HG02588 (cell line): ENCODE measurements at regions not wholly inside any gene's neighbourhood (a gene's known extent, or its start where the extent isn't known, plus 50 kb on each side); places are given as distances from the start of the nearest gene placed in this dataset.

Experiments used
- ATAC-seq: cut with Tn5 transposase; IDR thresholded peaks from one replicate; pipeline ENCODE4 v1.9.1; 2021; ENCODE audit warnings: mild to moderate bottlenecking, moderate library complexity; ENCODE audit not compliant: unreplicated experiment

DNA sequence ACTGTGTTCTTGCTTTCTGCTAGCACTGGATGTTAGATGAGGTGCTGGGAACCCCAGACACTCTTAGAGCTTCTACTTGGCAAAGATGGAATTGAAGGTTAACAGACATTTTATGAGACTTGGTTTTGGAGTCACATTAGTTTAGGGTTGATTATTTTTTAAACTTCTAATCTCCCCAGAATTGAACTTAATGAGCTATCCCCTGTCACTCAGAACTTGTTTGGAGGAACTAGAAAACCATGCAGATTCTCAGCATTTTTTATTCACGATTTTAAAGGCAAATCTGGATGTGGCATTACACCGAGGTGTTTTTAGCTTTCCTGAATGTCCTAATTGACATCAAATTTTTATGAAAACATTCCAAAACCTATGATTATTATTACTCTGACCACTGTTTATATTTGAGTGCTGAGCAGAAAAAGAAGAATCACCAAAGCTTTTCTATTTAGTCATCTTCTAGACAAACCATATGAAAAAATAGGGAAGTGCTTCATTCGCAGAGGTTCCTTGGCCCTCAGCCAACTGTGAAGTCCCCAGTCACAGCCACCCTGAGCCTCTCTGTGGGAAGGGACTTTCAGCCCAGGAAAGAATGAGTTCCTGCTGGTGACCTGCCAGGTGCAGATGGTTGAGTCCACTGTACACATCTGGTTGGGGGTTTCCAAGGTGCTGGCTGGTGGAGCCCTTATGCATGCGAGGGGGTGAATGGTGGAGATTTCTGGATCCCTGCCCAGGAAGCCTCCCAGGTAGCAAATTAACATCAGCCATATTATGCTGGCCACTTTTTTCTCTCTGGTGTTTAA, 196.0 kb upstream of the TOPAZ1 start:
- ATAC-seq = peak; percentile 92

DNA sequence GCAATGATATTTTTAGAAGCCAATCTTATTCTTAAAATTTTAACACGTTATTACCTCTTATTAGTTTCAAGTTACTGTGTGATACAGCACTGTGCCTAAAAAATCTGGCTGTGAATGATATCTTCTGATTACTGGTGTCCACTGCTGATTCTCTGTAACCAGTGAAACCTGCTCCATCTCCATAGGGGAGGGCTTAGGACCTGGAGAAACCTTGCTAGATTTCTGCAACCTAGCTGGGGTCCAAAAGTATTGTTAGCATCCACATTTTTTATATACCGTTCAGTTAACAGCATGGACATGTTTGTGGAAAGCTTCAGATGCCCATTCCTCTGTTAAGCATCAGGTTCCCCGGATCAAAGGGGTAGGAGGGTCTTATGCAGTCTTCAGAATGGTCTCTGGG, 193.9 kb upstream of the TOPAZ1 start:
- no peak for ATAC-seq

DNA sequence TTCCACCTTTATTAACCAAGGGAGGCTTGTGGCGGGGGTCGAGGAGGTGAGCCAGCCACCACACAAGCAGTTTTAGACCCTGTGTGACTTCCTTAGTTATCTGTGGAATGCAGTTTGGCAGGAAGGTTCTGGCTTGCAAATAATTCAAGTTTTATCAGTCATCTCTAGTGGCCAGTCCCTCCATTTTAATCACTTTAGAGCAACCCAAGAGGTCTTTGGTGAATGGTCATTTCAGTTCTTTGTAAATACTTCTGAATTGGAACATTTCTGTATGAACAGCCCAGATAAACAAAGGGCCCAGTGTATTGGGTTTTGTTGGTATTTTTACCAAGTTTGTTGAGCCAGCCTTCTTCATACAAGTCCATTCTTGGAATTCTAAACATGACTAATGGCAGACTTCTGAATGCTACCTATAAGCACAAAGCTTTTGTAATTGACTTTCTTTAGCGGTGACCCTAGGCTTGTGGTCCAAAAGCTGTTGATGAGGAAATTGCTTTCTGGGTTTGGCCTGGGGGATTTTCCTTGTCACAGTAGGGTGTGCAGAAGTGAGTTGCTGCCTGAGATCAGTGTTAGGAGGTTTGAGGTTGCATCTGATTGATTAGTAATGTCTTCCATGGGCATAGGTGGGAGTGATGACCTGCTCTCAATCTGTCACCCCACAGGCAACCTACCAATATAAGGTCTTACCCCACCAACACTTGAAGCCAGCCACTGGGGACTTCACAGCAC, 193.3 kb upstream of the TOPAZ1 start:
- ATAC-seq = no peak

DNA sequence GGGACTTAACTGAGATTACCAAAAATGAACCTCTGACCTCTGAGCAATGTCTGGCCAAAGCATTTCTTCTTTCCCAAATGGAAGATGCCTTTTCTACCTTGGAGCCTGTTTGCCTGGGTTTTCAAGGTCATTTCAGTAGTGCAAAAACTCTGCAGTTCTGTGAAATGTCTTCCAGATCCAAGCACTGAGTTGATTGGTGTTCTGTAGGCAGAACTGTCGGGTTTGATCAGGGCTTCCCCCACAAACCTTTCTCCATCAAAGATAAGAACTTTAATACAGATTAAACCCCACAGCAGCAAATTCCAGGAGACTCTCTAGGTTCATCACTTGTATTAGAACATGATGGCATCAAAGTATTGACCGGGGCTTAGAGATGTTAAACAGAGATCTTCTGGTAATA, 192.7 kb upstream of the TOPAZ1 start:
- no peak for ATAC-seq

DNA sequence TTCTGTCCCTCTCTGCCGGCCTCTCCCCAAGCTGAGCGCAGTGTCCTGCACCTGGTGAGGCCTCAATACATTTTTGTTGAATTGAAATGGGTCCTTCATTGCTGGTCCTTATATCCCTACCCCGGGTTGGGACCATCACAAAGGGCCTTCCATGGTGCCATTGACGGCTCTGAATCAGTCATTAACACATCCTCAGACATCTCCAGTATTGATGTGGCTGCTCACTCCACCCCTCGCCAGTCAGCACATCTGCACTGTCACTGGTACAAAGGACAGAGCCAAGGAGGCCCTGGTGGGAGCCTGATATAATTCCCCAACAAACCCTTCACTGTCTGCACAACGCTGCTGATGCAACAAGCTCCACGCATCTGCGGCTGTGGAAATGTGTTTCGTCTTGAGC, 191.6 kb upstream of the TOPAZ1 start:
- no peak for ATAC-seq

DNA sequence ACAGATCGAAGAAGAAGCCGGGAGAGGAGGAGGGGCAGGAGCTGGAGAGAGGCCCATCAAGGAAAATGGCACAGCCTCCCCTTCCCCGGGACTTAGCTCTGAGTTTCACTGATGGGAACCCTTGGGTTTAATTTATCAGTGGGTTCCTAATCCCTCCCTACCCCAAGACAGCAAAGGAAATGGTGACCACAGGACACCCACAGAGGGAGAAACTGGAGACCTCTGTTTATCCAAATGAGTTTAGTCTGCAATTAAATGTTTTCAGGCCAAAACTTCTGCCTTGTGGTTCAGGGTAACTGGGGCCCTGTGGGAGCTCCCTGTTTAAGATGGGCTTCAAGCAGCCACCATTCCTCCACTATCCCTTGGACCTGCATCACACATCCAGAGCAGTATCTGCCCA, 190.8 kb upstream of the TOPAZ1 start:
- ATAC-seq = no peak

DNA sequence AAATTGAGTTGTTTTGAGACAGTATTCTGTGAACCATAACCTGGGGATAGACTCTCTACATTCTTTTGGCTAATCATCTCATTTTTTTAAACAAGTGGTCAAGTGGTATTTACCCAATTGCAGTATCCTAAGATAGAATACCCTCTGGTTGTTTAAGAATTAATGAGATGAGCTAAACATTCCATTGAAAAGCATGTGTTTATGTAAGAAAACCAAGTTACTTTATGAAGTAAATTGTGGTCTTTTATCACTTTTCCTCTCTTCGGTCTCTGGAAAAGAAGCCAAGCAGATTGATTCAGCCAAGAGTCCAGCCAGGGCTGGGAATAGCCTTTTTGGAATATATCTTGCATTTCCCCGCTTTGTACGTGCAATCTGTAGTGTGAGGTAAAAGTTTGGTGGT, 185.7 kb upstream of the TOPAZ1 start:
- no peak for ATAC-seq

DNA sequence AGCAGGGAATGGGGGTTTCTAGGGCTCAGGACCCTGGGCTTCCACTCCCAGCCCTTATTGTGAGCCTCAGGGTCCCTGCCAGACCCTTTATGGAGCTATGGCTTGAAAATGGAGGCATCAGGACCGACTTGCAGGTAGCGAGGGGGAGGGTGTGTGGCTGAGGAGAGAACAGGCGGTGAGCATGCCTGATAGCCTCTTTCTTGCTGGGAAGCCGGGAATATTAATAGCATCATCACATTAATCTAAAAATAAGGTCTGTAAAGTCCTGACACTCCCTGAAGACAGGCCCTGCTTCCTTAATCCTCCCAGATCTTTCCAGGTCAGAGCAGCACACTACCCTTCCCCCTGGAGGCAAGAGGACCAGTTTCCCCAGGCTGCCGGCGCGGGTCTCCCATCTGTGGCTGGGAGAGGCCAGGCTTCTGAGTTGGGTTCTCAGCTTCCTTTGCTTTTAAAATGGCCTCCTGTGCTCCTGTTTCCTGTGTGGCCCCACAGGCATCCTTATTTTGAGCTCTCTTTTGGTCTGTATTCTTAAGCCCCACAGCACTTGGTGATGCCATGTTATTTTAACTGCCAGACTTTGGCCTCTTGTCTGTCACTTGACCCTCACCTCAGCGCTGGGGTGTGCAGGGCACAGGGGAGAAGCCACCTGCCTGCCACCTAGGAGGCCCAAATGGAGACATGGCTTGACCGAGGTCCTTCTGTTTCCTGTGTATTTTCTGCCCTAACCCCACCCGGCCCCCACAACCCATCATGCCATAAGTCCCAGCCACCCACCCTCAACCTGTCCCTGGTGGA, 185.0 kb upstream of the TOPAZ1 start:
- no peak for ATAC-seq

DNA sequence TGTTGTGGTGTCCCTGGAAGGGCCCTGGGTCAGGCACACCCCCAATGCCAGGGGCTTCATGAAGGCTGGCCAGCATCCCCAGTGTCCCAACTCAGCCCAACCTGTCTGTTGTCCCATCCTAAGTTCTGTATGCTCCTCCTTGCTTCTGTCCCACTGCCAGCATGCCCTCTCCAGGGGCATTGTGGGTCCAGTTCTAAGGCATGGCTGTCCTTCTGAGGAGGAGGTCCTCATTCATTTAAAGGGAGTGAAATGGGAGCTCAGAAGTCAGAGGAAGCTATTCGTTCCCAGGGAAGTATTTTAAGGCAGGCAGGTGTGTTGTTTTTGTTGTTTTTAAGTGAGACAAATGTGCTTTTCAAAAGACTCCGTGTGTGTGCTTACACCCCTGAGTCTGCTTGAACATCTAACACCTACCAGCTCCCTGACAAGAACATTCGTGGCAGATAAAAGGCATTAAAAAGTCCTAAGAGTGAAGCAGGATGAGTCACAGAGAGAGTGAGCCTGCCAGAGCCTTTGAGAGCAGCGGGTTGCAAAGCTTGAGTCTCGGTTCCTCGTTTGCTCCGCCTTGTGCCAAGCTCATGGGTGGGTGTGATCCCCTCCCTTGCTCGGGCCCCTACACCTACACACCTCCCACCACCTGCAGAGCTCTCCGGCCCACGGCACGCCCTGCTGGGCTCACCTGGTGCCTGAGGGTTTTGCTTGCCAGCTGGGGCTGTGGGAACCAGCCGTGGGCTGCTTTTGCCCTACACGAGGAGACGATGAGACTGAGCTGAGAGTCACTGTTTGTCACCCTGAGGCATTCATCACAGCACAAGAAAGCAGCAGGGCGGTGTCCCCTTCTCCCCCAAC, 183.4 kb upstream of the TOPAZ1 start:
- ATAC-seq = peak; percentile 92

DNA sequence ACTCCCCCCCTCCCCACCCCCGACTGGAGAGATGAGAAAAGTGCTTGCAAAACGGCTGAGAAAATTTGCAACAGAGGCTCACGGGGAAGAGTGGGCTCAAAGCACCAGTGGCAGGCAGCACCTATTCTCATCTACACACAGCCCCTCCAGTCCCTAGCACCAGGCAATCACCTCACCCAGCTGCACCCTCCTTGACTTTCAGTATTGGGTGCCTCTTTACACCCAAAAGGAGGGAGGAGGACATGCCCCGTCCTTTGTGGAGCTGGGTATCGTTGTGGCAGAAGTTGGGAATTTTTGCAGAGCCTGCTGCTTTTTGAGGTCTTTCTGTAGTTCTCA, 182.8 kb upstream of the TOPAZ1 start:
- peak; percentile 17 for ATAC-seq

DNA sequence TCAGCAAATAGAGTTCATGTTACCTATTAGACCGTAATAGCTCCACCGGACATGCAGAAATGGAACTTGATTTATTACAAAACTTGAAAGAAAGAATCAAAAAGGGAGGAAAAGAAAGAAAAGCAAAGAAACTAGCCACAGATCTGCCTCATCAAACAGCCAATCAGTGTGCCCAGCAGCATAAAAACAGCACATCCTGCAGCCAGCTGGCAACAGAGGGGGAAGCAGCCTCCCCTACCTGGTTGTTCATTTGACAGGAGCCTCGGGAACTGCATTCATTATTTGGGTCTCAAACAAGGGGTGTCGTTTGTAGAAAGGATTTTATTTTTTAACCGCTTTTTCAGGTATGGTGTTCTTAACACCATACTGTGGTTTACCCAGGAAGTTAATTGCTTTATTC, 181.5 kb upstream of the TOPAZ1 start:
- ATAC-seq = no peak

DNA sequence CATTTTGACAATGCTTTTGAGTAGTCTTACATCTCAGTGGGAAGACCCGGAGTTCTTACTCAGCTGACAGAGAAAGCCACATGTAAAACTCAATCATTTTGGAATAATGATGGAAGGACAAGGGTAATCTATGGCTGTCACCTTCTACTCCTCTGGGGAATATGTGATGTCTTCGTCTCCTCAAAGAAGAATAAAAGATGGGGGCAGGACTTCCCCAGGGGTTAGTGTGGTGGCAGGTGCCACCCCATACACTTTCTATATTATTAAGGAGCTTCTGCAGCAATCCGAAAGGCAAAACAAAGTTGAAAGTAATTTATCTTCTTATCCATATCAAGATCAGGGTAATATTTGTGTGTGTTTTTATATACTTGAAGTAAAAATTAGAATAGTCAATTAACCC, 180.4 kb upstream of the TOPAZ1 start:
- ATAC-seq = no peak

DNA sequence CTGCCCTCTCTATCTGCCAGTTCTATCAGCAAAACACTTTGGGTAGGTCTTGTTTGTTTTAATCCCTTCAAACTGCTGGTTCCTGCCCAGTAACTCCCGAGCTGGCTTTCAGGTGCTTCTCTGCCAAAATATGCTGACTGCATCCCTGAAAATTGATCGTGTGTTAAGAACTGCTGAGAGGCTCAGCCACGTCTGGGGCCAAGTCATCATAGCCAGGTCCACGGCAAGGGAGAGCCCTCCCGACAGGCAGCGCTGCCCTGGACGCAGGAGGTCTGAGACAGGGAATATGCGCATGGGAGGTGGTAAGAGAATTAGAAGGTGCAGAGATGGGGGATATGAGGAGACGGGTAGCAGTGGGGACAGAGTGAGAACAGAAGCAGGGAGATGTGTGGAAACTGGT, 179.7 kb upstream of the TOPAZ1 start:
- no peak for ATAC-seq

DNA sequence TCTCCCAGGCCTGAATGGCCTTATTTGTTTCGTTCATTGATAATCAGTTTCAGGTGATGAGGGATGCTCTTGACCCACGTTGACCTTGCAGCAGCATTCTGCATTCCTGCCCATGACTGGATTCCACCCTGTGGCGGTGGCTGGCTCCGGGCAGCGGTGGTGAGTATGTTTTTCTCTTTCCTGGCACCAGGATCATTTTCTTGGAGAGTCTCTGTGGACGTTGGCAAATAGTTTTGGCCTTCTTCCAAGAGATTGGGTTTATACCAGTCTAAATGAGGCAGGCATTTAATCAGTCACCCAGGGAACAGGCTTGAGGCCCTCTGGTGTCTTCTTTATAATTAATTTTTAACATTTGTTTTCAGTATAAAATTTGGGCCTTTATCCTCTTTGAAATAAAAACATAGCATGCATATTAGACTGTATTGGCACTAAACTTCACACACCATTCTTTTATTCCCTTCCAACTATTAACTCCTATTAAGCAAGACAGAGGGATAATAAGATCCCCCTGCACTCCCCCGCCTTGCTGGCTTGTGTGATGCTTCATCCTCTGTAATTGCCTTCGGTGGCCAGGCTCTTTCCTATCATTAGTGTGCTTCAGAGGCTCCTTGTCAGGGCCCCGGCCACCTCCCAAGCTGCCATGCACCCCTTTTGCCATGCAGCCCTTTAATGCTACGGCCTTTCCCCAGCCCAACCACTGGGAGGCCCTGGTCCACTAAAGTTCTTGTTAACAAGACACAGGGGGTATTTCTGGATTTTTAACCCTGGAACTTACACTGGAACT, 176.2 kb upstream of the TOPAZ1 start:
- no peak for ATAC-seq

DNA sequence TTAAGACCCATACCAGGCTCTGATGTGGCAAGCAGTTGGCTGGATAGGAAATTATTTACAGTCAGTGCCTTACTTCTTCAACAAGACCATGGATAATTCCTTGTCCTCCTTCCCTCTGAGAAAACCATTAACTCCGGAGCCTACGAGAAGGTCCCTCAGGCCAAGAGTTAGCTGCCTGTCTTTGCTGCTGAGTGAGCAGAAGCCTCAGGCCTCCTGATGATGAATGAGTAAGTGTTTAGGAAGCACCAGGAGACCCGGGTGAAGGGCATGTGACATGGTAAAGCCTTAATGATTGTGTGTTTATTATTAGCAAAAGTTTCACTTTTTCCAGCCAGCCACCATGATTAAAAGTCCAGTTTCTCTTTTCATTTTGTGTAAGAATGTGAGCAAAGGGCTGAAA, 174.9 kb upstream of the TOPAZ1 start:
- ATAC-seq = no peak

DNA sequence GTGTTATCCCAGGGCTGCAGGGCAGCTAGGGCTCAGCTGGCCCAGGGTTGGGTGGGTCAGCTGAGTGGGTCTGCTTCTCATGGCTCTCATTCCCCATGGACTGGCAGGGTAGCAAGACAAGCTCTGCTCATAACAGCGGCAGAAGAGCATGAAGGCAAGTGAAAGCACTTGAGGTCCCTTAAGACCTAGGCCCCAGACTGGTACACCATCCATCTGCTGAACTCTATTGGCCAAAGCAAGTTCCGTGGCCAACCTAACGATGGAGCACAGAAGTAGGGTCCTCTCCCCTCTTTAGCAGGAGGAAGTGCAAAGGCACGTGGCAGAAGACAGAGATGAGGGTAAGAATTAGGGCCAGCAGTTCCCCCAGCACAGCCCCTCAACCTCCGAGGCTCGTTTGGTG, 174.3 kb upstream of the TOPAZ1 start:
- no peak for ATAC-seq

DNA sequence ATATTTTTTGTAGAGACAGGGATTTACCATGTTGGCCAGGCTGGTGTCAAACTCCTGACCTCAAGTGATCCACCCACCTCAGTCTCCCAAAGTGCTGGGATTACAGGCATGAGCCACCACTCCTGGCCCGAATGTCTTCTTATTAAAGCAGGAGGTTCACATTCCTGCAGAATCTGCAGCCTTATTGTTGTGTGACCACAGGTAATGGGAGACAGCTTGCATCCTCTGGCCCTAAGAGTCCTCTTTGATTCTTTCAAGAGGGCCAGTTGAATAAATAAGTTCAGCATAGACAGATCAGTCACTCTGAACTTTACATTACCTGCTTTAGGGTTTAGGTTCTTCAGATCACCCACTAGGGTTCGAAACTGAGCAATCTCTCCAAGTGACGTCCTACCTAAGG, 172.9 kb upstream of the TOPAZ1 start:
- ATAC-seq = no peak

DNA sequence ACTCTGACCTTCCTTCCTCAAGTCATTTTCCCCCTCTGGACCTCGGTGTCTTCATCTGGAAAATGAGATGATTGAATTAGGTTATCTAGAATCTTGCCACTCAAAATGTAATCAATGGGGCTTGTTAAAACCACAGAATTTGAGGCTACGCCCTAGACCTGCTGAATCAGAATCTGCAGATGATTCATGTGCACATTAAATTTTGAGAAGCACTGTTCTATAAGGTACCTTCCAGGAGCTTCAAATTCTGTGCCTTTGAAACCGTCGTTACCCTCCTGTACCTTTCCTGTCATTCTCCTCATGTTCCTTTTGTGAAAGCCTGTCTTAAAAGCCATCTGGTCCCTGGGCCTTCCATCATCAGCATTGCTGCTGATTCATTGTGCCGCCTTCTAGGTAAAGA, 172.4 kb upstream of the TOPAZ1 start:
- ATAC-seq = no peak

DNA sequence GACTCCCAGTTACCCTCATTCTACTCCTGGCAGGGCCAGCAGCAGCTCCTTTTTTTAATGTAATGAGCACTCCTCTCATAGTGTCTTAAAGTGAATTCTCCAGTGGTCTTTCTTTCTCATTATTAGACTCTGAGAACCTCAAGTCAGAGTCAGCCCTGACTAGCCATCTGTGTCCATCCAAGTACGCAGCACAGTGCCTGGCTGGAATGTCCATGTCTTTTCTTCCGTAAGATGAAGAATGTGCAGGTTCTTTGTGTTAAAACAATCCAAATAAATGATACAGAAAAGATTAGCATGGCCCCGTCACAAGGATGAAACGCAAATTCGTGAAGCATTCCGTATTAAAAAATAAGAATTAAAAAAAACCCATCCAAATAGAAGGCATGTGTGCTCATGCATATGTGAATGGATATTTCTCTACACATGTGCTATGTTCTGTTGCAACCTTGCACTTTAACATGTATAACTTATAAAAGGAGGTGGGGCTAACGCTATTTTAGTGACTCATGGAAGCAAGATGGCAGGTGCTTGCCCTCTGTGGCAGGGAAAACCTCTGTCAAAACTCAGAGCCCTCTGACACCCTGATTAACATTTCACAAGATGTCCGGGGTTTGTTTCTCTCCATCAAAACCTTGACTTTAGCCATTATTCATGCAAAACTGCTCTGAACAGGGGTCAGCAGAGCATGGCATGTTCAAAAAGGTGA, 170.7 kb upstream of the TOPAZ1 start:
- ATAC-seq = no peak
